Heart right ventricle (tissue), 16 donors: ENCODE measurements at regions not wholly inside any gene's neighbourhood (a gene's known extent, or its start where the extent isn't known, plus 50 kb on each side); places are given as distances from the start of the nearest gene placed in this dataset.

Experiments used
- ATAC-seq, 8 donors: fragments of 200-7000 bp; cut with Tn5 transposase; one replicate each; pipeline ENCODE4 v1.9.1; 2020; ENCODE audit warnings: mild to moderate bottlenecking in 8 of 8, moderate library complexity in 8 of 8, moderate number of reproducible peaks in 1 of 8
- DNase-seq, 2 donors: peaks; one replicate each; pipeline ENCODE4 v3.0.0-alpha.2; 2020
- H3K27ac ChIP-seq, 10 donors: fragments of 200-600 bp; sonication (generic) in 2 of 10; one replicate each; pipeline versions ENCODE4 v1.5.0 to v1.8.0; 2020 to 2022; ENCODE audit warnings: mild to moderate bottlenecking in 3 of 10
- H3K27me3 ChIP-seq, 7 donors: fragments of 200-600 bp; one replicate each; pipeline ENCODE4 v1.8.0; 2021 to 2022; ENCODE audit warnings: mild to moderate bottlenecking in 2 of 7
- H3K36me3 ChIP-seq, 9 donors: fragments of 200-600 bp; sonication (generic) in 1 of 9; one replicate each; pipeline versions ENCODE4 v1.5.0 to v1.8.0; 2020 to 2022; ENCODE audit warnings: mild to moderate bottlenecking in 2 of 9
- H3K4me1 ChIP-seq, 9 donors: fragments of 200-600 bp; sonication (generic) in 1 of 9; one replicate each; pipeline versions ENCODE4 v1.5.0 to v1.8.0; 2020 to 2022; ENCODE audit warnings: mild to moderate bottlenecking in 4 of 9
- H3K4me3 ChIP-seq, 10 donors: fragments of 200-600 bp; sonication (generic) in 2 of 10; one replicate each; pipeline versions ENCODE4 v1.5.0 to v1.8.0; 2020 to 2022; ENCODE audit warnings: mild to moderate bottlenecking in 7 of 10, moderate library complexity in 2 of 10
- H3K9me3 ChIP-seq, 11 donors: fragments of 200-600 bp in 10 of 11; sonication (generic) in 2 of 11; one replicate each; pipeline versions ENCODE4 v1.5.0 to v1.8.0; 2013 to 2022; ENCODE audit warnings: mild to moderate bottlenecking in 2 of 11, control low read depth in 1 of 11, moderate library complexity in 1 of 11
- CTCF ChIP-seq, 9 donors: fragments of 200-600 bp; sonication (generic) in 2 of 9; IDR thresholded peaks; one replicate each; pipeline versions ENCODE4 v1.5.0 to v1.8.0; 2021 to 2022; ENCODE audit warnings: antibody characterized with exemption in 9 of 9, mild to moderate bottlenecking in 5 of 9, moderate library complexity in 1 of 9
- WGBS, 2 donors: extraction: QIAGEN DNeasy Blood & Tissue Kit; methylation state at CpG; one replicate each; pipeline ENCODE4 v1.1.7; 2013; ENCODE audit warnings: inconsistent platforms in 1 of 2; 5-methylcytosine and 5-hydroxymethylcytosine counted together
- intact Hi-C, 10 donors: fragments of 100-400 bp; cut with DNase I; formaldehyde crosslinking; loops; one replicate each; pipeline versions ENCODE4 v1.11.1 to v1.14.2; 2022
- donor health status: Arrhythmogenic right ventricular cardiomyopathy.
- donor health status: ischemic (EF 13 %, LVEDD 7.1; RV severe dilation, severe dysfunction).
- donor health status: healthy with polysubstance abuse.
- donor health status: DM: no; HTN: yes; CAD: no.
- donor health status: DM: no; HTN: no; CAD: no.
- donor health status: ischemic (EF 25% LVEDD 6.9; RV normal size, moderate dysfunction).
- donor health status: ischemic (EF 25% LVEDD 5.7; RV mildly dilated, moderate dysfunction).
- donor health status: healthy.
- donor health status: DM: yes; HTN: yes; CAD: no.
- donor health status: Ischemic cardiomyopathy.
- donor health status: ischemic (EF 35%, LVEDD 5.7; RV mildly dilated, moderate dysfunction).
- donor health status: nonischemic (EF 11% LVEDD 7.7; RV severe dilation, severe dysfunction).
- donor health status: DM: yes; HTN: yes; CAD: no.
- donor health status: PGD.
- donor health status: ischemic (EF 29% LVEDD 5.4; RV normal size, mild dysfunction).
- donor health status: nonischemic (EF 23%, LVEDD 6.1; RV moderate dilation, normal function).

- H3K36me3 ChIP-seq = no peaks in the 10 kb centered on the region
- no peak for TF ChIP-seq CTCF (IDR thresholded peaks at IDR 0.05)
- no peaks in the 10 kb centered on the region for H3K4me1 ChIP-seq
- no peak for DNase-seq
- H3K4me3 ChIP-seq = no peak overlapping the region
- no peaks in the 10 kb centered on the region for H3K9me3 ChIP-seq
- no peak overlapping the region for H3K27ac ChIP-seq
- 85 to 91% methylated on average over 1 of the region's 1 CpG for WGBS, 2 donors
- ATAC-seq = no peak
- intact Hi-C loops = no loop called here
- peaks cover 0 to 3% (median 0%) of the 10 kb centered on the region in 7 donors for H3K27me3 ChIP-seq
Measured at GRCh38 chr22:22037740-22038139, 55.2 kb upstream of the TOP3B start.

- Histone ChIP-seq H3K27me3 (peaks cover 0 to 3% (median 0%) of the 10 kb centered on the region in 7 donors), H3K4me1 (no peaks in the 10 kb centered on the region), H3K4me3 (no peak overlapping the region), H3K9me3 (no peaks in the 10 kb centered on the region), H3K27ac (no peak overlapping the region), H3K36me3 (no peaks in the 10 kb centered on the region)
- TF ChIP-seq CTCF (IDR thresholded peaks at IDR 0.05) = no peak
- intact Hi-C loops = no loop called here
- DNase-seq (no peak), ATAC-seq (no peak)
Measured at GRCh38 chr22:22037229-22037628, 54.6 kb upstream of the TOP3B start.

GRCh38 chr22:22036588-22036987 lies 54.0 kb upstream of the TOP3B start:
- 97 to 99% methylated on average over 3 of the region's 3 CpGs for WGBS, 2 donors
- TF ChIP-seq CTCF (IDR thresholded peaks at IDR 0.05) = no peak
- Histone ChIP-seq H3K4me3 (no peak overlapping the region), H3K9me3 (no peaks in the 10 kb centered on the region), H3K27me3 (peaks cover 0 to 3% (median 0%) of the 10 kb centered on the region in 7 donors), H3K36me3 (no peaks in the 10 kb centered on the region), H3K27ac (no peak overlapping the region), H3K4me1 (no peaks in the 10 kb centered on the region)
- ATAC-seq (no peak), DNase-seq (no peak)
- intact Hi-C loops = no loop called here

- no peaks in the 10 kb centered on the region for H3K36me3 ChIP-seq
- ATAC-seq (no peak), DNase-seq (no peak)
- H3K4me1 ChIP-seq = peaks cover 0 to 5% (median 0%) of the 10 kb centered on the region in 9 donors
- no peak overlapping the region for H3K27ac ChIP-seq
- no peak for TF ChIP-seq CTCF (IDR thresholded peaks at IDR 0.05)
- no peaks in the 10 kb centered on the region for H3K9me3 ChIP-seq
- peaks cover 0 to 3% (median 0%) of the 10 kb centered on the region in 7 donors for H3K27me3 ChIP-seq
- WGBS, 2 donors = 69 to 87% methylated on average over 4 of the region's 4 CpGs
- no peak overlapping the region for H3K4me3 ChIP-seq
- intact Hi-C loops = no loop called here
Measured at GRCh38 chr22:22035771-22036314, 53.3 kb upstream of the TOP3B start.
